Epidermal melanocyte (primary cell): ENCODE measurements at regions not wholly inside any gene's neighbourhood (a gene's known extent, or its start where the extent isn't known, plus 50 kb on each side); places are given as distances from the start of the nearest gene placed in this dataset.
"Not testable (repeated sequence)": the region's sequence is repeated elsewhere in the genome, so short reads cannot be mapped to it uniquely, and the experiment has no call there.

Experiments used
- DNase-seq: peaks from one replicate; pipeline ENCODE4 v3.0.0; 2011; ENCODE audit warnings: low spot score; ENCODE audit not compliant: insufficient read length

DNA sequence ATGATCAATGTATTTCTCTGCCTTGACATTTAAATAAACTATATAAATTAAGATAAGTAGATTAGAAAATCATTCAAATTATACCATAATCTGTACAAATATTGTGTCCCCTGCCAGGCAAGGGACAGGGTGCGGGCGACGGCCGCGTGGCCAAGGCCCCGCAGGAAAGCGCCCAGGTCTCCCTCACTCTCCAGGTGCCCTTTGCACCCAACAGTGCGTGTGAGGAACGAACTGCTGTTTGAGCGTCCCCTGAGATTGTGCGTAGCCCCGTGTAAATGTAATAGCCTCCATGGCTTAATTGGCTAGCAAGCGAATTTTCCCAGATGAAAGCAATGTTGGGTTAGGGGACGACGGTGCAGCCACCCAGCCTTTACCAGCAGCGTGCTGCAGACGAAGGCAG, 161.4 kb downstream of the SYT15 start:
- DNase-seq: not testable (repeated sequence)

DNA sequence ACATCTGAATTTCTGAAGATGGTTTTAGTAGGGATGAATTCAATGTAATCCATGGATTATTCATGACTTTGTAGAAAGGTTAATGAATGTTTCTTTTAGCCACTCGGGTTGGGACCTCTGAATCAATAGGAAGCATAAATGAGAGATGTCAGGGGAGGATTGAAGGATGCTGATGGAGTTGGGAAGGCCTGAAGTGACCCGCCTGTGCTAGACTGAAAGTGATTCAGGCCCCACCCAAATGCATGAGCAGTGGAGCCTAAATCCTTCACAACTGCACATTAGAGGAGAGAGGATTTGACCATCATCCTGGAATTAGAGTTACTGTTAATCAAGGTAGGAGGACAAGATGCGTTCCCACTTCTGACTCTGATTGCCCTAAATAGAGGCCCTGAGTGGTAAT, 162.2 kb upstream of the PTPN20 start:
- DNase-seq: not testable (repeated sequence)

DNA sequence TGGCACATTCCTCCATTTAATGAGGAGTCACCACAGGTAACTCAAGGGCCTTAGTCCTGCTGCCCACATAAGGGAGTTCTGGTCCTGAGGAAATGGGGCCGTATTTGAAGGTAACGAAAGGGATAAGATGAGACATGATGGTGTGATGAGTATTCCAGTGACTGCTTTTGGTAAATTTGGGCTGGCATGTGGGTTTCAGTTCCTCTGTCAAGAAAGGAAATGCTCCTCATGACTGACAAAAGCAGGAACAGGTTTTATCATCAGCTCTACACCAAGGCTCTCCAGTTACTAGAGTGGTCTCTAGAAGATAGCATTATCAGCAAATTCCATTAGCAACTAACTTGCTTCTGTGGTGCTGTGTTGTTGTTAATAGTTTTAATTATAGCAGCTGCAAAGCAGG, 161.8 kb upstream of the PTPN20 start:
- not testable (repeated sequence) for DNase-seq

DNA sequence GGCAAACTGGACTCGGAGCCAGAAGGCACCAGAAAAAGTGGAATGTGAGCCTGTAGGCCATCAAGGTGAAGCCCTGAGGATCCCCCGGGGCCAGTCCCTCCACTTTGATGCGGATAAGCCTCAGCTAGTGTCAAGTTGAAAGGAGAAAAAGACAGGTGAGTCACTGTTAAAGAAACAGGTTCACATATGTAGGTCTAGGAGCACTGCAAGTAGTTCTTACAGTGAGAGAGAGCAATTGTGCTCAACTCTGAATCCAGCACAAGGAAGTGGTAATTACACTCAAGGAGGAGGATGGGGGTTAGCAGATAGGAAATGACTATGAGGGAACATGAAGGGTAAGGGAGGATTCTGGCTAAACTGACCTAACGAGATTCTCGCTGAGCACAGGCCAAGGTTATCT, 157.5 kb upstream of the PTPN20 start:
- DNase-seq: not testable (repeated sequence)

DNA sequence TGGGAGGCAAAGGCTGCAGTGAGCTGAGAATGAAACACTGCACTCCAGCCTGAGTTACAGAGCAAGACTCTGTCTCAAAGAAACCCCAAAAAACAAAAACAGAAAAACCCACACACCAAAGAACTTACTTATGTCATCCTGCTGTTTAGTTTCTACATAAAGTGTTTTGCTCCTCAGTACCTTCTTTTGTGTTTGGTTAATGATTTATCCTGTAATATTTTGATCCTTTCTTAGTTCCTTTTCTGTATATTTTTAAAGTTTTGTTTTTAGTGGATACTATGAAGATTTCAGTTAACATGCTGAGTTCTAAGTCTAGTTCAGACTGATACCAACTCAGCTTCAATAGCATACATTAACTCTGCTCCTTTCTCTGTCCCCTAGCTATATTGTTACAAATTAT, 149.8 kb upstream of the PTPN20 start:
- DNase-seq: not testable (repeated sequence)

DNA sequence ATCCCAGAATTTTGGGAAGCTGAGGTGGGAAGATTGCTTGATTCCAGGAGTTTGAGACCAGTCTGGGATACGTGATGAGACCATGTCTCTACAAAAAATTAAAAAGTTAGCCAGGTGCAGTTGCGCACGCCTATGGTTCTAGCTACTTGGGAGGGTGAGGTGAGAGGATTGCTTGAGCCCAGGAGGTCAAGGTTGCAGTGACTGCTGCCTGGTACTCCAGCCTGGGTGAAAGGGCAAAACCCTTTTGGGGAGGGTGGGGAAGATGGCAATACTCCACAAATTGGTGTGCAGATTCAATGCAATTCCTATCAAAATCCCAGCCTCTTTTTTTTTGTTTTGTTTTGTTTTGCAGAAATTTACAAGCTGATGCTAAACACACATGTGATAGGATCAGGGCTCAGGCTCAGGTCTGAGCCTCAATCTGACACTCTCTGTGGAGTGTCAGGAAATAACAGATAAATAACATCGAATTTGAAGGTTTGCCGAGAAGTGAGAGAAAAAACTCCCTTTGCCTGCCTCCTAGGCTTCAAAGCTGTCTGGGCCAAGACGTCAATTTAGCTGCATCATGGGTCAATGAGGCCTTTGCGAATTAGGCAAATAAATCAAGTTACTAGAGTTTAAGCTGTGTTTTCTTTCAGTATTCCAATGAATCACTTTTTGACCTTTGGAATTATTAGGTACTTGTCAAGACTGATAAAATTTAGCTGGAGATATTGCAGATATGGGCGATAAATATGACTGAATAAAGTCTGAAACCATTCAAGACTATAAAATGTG, 142.5 kb upstream of the PTPN20 start:
- DNase-seq: not testable (repeated sequence)

DNA sequence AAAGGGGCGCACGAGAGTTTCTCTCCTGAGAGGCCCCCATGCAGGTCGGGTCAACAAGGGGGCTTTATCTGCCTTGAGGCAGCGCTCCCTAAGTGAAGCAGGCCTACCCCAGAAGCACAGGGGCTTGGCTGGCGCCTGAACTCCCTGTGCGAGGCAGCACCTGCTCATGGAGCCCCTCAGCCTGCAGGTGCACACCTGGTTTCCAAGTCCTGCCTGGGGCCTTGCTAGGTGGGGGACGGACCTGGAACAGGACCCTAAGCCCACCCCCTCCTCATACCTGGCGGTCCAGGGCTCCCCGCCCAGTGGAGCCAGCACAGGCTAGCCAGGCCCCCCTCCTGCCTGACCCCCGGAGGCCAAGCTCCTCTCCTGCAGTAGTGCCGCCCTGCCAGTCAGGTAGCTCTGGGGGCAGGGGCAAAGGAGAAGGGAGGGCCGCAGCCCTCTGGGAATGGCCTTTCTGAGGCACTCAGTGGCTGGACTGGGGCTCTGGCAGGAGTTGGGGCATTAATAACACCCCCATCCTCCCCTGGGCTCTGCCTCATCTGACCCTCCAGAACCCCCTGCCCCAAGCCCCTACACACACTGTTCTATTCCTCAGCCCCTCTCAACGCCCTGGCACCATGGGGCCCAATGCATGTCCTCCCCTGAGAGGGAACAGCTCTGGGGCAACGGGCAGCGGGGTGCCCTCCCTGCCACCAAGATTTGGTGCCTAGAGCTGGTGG, 137.9 kb upstream of the PTPN20 start:
- not testable (repeated sequence) for DNase-seq

DNA sequence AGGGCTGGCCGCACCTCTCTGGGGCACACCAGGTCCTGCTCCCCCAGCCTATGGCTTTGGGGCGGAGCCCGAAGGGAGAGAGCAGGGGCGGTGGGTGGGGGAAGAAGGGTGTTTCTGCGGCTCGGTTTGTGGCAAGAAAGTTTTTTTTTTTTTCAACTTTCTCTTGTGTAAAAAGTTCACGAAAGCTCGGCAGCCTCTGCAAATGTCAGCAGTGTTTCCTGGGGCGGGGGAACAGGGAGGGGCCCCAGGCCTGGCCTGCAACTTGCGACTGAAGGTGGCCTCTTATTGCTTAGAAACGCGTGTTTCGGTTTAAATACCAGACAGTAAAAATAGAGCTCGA, 137.4 kb upstream of the PTPN20 start:
- not testable (repeated sequence) for DNase-seq

DNA sequence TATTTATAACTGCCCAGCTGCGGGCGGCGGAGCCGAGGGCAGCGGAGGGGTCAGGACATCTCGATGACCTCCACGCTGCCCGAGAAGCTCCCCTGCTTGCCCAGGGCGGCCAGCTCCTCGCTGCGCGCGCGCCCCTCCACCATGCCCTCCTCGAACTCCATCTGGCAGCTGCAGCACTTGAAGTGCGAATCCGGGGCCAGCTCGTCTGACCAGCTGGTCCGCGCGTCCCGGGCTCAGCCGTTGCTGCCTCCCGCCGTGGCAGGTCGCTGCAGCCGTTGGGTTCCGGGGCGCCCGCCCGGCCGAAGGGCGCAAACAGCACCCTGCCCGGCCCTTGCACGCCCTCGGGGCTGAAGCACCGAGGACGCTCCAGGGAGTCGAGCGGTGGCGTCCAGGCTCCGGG, 136.9 kb upstream of the PTPN20 start:
- not testable (repeated sequence) for DNase-seq

DNA sequence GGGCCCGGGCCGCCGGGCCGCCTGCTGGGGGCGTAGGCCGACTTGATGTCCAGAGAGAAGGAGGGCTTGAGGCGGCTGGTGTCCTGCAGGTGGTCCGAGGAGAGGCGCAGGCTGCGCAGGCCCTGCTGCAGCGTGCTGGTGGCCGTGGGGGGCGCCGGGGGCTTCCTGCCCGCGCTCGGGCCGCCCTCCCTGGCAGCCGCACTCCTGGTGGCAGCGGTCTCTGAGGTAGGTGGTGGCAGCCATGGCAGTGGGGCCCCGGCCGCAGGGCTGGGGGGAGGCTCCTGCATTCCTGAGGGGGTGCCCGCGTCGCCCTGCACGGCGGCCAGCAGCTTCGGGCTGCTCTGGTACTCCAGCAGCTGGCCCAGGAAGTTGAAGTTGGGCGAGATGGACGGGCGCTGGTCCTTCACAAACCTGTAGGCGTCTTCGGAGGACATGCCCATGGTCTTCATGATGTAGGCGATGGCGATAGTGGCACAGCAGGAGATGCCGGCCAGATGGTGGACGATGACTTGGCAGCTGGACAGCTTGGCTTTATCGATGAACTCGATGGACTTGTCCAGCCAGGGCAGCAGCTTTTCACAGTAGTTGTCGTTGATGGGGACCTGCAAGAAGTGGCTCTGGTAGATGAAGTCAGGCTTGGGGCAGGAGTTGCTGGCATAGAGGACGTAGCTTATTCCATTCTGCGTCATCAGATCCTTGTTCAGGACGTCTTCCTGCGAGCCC, 136.1 kb upstream of the PTPN20 start:
- DNase-seq: not testable (repeated sequence)

DNA sequence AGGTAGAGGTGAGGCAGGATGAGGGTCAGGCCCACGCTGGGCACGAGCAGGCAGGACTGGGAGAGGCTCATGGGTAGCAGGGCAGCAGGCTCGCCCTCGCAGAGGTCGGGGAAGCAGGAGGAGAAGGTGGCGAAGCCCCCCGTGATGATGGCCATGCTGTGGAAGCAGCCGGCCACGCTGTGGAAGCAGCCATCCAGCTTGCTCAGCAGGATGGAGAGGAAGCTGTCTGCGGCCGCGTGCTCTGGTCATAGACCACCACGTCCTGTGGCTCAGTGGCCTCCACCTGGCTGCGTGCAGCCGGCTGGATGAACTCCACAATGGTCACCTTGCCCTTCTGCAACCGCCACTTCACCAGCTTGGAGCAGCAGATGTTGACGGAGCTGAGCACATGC, 135.6 kb upstream of the PTPN20 start:
- not testable (repeated sequence) for DNase-seq

DNA sequence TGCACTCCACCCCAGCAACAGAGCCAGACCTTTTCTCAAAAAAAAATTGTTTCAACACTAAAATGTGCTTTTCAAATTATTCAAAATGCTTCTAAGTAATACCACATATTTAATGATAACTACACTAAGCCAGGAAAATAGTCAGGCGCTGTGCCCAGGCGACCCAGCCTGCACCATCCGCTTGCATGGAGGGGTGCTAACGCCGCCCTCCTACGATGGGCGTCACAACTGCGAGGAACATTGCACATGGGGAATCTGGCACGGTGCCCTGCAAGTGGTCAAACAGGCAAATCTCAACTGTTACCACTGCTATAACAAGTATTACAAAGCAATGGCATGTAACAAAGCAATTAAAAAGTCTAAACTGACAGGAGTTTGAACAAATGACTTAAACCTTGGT, 131.7 kb upstream of the PTPN20 start:
- not testable (repeated sequence) for DNase-seq

DNA sequence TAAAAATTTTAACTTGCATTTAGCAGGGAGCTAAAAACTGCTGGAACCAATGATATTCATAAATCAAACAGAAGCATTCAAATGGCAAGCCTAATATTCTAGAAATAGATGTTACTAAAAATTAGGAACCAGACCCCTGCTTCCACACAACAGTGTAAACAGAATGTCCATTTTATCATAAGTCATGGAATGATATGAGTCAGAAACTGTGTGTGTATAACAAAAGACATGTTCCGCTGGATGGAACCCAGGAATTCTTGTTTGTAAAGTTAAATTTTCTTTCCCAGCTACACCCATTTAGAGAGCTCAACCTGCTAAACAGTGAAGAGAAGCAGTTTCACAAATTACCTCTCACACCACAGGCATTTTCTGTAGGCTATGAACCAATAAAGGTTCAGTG, 131.1 kb upstream of the PTPN20 start:
- DNase-seq: not testable (repeated sequence)

DNA sequence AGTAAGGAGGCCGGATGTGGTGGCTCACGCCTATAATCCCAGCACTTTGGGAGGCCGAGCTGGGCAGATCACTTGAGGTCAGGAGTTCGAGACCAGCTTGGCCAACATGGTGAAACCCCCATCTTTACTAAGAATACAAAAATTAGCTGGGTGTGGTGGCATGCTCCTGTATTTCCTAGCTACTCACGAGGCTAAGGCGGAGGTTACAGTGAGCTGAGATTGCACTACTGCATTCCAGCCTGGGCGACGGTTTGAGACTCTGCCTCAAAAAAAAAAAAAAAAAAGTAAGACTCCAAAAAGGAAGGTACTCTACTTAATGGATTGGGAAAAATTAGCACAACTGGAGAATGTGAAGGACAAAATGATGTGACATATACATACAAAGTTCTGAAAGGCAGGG, 130.2 kb upstream of the PTPN20 start:
- not testable (repeated sequence) for DNase-seq

DNA sequence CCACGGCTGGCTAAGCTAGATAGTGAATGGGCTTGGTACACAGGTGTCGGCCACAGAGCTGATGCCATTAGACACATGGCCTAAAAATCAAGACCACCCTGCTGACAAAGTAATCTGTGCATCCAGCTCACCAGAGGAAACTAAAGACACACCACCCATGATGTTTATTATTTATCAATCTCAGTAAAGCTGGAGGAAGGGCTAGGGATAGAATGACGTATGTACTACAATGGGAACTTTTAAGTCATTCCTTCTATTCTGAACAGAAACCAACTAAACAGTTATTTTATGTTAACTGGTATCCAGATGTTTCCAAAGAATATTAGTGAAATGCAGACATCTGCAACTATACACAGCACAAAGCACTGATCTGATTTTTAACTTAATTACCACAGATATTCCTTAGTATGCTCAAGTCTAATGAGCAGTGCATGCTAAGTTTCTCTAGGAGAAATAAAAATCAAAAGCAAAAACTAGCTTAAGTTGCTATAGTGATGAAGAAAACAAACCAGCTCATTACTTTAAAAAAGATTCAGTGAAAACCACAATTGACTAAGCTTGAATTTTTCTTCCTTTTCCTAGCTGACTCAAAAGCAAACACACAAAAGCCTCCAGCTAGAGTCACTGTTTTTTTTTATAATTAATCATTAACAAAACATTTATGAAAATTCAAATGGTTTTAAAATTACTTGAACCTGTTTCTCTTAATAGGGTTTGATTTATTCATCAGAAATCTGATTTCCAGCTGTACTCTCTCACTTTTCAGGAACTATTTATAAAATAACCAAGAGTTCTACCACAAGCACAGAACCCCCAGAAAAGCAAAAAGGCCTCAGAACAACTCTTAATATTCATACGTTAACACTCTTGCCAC, 129.0 kb upstream of the PTPN20 start:
- DNase-seq: not testable (repeated sequence)

DNA sequence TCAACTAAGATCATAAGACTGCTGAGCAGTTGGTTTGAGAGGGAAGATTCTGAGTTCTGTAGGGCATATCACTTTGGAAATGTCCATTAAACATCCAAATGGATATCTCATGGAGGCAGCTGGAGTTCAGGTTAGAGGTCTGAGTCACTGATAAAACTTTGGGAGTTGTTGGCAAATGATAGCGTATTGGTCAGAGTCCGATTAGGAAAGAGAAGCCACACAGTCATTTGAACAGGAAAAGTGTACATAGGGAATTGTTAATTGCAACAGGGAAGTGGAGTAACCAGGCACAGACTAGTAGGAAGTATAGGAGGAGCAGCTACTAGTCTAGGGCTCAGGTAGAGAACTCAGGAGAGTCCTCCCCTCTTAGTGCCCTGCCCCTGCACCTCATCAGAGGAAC, 126.6 kb upstream of the PTPN20 start:
- not testable (repeated sequence) for DNase-seq

DNA sequence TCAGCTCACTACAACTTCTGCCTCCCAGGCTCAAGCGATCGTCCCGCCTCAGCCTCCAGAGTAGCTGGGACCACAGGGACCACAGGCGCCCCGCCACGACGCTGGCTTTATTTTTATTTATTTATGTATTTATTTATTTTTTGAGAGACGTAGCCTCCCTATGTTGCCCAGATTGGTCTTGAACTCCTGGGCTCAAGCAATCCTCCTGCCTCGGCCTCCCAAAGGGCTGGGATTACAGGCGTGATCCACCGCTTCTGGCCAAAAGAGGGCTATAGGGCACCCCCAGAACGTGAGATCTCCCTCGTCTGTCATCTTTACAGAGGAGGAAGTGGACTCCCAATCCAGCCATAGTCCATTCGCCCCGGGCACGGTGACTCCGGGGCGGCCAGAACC, 125.1 kb upstream of the PTPN20 start:
- not testable (repeated sequence) for DNase-seq

DNA sequence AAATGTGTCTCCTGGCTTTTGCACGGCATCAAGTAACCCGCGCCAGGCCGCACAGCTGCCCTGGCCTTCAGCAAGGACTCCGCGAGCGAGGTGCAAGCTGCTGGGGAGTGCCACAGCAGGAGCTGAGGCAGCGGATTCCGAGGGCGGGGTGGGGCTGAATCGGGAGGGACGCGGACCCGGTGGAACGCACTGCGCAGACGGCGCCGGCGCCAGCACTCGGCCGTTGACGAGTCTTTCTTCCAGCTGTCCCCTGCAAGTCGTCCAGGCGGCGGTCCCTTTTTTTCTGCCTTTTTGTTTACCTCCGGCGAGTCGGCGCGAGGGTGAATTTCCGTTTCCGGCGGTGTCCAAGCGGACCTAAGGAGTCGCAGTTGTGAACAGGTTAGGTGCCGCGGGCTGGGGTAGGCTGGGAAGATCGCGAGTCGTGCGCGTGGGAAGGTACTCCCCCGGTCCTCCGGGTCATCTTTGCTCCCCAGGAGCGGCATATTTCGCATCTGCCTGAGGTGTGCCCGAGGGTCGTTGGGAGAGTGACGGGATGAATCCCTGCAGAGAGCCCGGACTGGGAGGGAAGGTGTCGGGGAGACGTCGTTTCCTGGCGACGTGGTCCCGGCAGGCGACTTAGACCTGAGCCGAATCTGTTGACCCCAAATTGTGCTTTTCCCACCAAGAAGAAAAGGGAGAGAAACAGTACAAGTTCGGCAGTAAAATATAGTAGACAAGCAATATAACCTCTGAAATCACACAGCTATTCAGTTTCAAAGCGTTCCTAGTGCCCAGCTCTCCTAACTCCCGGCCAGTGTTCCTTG, 124.5 kb upstream of the PTPN20 start:
- DNase-seq: not testable (repeated sequence)

DNA sequence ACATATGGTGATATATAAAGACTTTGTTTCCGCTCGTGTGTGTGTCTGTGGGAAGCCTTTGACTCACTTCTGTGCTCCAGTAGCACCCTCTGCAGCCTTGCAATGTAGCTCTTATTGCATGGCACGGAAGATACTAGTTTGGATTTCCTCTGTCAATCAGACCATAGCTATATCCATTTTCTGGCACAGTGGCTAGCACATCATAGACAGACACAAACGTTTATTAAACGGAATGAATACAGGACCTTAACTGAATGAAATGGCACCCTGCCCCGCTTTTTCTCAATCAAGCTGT, 124.0 kb upstream of the PTPN20 start:
- peak; percentile 14 for DNase-seq

DNA sequence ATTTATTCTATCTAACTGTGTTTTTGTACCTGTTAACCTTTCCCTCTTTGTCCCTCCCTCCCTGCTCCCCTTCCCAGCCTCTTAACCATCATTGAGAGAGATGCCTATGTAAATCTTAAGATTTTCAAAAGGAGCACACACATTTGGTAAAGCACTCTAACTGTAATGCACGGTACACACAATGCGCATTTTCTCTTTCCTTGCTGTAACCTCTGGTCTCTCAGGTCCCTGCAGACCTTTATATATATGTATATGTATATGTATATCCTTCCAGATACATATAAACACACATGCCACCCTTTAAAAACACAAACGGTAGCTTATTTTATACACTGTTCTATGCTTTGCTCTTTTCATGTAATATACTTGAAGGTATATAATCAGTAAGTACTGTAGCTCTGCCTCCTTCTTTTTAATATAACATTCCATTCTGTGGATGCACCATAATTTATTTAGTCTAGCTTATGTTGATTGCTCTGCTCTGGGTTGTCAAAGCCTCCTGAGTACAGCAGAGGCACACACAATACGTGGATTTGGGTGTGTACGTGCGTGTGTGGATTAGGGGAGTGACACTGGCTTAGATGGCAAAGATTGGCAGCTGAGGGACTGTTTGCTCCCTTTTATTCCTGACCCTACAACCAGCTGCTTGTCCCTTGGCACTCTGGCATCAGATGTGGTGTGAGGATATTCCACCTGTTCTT, 118.4 kb upstream of the PTPN20 start:
- DNase-seq: not testable (repeated sequence)
